Activated CD4-positive, alpha-beta T cell treated with anti-CD3 and anti-CD28 coated beads for 36 hours (primary cell): ENCODE measurements at regions not wholly inside any gene's neighbourhood (a gene's known extent, or its start where the extent isn't known, plus 50 kb on each side); places are given as distances from the start of the nearest gene placed in this dataset.

Experiments used
- ATAC-seq: fragments of 200-7000 bp; cut with Tn5 transposase; one replicate; pipeline ENCODE4 v1.10.0; 2021; ENCODE audit warnings: mild to moderate bottlenecking, moderate library complexity
- CTCF ChIA-PET: fragments of 350-600 bp; sonication (Branson Sonifier 250); formaldehyde crosslinking; loops from one replicate; lab custom pipeline; 2021; ENCODE audit warnings: antibody characterized with exemption; lab: Charles Lee
- POLR2A ChIA-PET: fragments of 350-600 bp; sonication (Branson Sonifier 250); formaldehyde crosslinking; loops from one replicate; lab custom pipeline; 2021; ENCODE audit warnings: antibody characterized with exemption, inconsistent platforms; lab: Charles Lee
- DNase-seq: peaks from one replicate; pipeline ENCODE4 v3.0.0-alpha.2; 2020
- H3K27ac Mint-ChIP-seq: one replicate; pipeline ENCODE4 v1.8.0; 2021; ENCODE audit warnings: mixed read lengths
- H3K27me3 Mint-ChIP-seq: one replicate; pipeline ENCODE4 v1.8.0; 2021; ENCODE audit warnings: mixed read lengths
- H3K36me3 Mint-ChIP-seq: one replicate; pipeline ENCODE4 v1.8.0; 2021; ENCODE audit warnings: low read depth, mixed read lengths
- H3K4me1 Mint-ChIP-seq: one replicate; pipeline ENCODE4 v1.8.0; 2021; ENCODE audit warnings: mixed read lengths
- H3K4me3 Mint-ChIP-seq: one replicate; pipeline ENCODE4 v1.8.0; 2021; ENCODE audit warnings: mild to moderate bottlenecking, moderate library complexity, mixed read lengths
- H3K9me3 Mint-ChIP-seq: one replicate; pipeline ENCODE4 v1.8.0; 2021; ENCODE audit warnings: low read depth, mixed read lengths
- intact Hi-C, 2 experiments: fragments of 100-400 bp; cut with DNase I in 1 of 2; cut with micrococcal nuclease in 1 of 2; formaldehyde crosslinking; loops; one replicate each; pipeline versions ENCODE4 v1.14.2 to v1.15.1; 2022 to 2024; cut with DNase I, micrococcal nuclease

DNA sequence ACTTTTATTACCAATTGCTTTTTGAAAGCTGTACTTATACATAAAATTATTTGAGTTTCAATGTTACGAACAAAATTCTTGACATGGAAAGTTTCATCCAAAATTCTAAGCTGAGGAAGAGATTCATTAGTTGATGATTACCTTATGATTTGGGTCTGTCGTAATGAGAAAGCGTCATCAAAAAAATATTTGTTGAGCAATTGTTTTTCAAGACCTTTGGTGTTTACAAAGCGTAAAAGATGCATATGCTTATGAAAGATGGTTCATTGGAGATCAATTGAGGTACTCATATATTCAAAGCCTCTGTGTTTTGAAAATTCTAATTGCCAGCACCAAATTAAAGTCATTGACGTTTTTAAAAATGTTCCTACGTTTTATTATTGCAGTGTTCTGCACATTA, 110.5 kb upstream of the DOK5 start:
- CTCF ChIA-PET = interaction anchor here (0.7 kb wide), 1 partner anchor 57 kb away, joined by 3 read pairs; no protein-coding TSS in a partner anchor
- Mint-ChIP-seq H3K27ac (no peak overlapping the region), H3K9me3 (no peaks in the 10 kb centered on the region), H3K27me3 (peaks cover 9% of the 10 kb centered on the region), H3K4me3 (no peak overlapping the region), H3K4me1 (peaks cover 4% of the 10 kb centered on the region), H3K36me3 (no peaks in the 10 kb centered on the region)
- no peak for DNase-seq
- POLR2A ChIA-PET = no interaction called here
- ATAC-seq = no peak
- intact Hi-C loops = no loop called here

DNA sequence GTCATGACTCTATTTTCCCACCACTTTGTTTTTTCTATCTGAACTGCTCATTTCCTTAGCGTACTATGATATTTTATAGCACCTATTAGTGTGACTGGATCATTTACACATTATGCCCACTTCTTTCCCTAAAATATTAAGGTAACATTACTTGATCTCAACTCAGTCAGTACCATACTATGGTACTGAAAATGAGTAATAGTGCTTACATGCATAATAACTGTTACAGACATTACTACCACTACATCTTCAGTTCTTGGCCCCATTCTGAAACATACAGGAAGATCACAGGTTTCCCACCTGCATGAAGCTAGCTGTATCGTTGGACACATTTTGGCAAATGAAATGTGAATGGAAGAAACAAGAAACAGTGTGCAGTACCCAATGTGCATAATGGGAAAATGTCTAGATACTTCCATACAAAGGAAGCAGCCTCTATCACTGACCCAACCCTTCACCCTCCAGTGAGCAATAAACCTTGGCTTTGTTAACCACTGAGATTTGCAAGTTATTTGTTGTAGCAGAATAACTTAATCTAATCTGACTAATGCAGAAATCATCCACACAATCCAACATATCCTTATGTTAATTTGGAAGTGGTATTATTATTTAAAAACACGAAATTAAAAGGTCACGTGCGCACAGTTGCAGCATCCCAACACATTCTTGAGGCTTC, 108.6 kb upstream of the DOK5 start:
- DNase-seq = no peak
- CTCF ChIA-PET = no interaction called here
- intact Hi-C loops = no loop called here

DNA sequence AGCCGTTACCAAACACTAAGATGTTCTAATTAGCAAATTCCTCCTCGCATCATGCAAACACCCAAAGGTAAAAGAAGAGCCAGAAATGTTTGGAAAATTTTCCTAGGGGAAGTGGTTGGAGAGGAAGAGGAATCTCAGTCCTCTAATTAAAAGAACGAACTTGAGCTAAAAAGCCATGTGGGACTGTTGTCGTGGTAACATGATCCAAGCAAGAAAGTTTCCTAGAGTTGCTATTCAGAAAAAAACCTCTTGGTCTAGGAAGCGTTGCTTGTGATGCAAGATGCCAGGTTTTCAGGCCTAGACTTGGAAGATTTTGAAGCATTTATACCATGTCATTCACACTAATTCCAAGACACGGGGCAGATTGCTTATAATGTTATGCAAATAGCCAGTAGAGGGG, 106.8 kb upstream of the DOK5 start:
- Mint-ChIP-seq H3K27me3 (peaks cover 12% of the 10 kb centered on the region), H3K36me3 (no peaks in the 10 kb centered on the region), H3K4me3 (no peak overlapping the region), H3K4me1 (peaks cover 4% of the 10 kb centered on the region), H3K9me3 (no peaks in the 10 kb centered on the region), H3K27ac (no peak overlapping the region)
- ATAC-seq (no peak), DNase-seq (no peak)
- CTCF ChIA-PET = interaction anchor here (0.7 kb wide), 1 partner anchor 9 kb away, joined by 3 read pairs; no protein-coding TSS in a partner anchor
- POLR2A ChIA-PET = no interaction called here
- intact Hi-C loops = no loop called here

More for the DNA sequence above, 108.6 kb upstream of the DOK5 start:
- Mint-ChIP-seq H3K4me3 (no peak overlapping the region), H3K9me3 (no peaks in the 10 kb centered on the region), H3K27ac (no peak overlapping the region), H3K27me3 (peaks cover 9% of the 10 kb centered on the region), H3K4me1 (peaks cover 4% of the 10 kb centered on the region), H3K36me3 (no peaks in the 10 kb centered on the region)
- ATAC-seq = no peak
- POLR2A ChIA-PET = no interaction called here

DNA sequence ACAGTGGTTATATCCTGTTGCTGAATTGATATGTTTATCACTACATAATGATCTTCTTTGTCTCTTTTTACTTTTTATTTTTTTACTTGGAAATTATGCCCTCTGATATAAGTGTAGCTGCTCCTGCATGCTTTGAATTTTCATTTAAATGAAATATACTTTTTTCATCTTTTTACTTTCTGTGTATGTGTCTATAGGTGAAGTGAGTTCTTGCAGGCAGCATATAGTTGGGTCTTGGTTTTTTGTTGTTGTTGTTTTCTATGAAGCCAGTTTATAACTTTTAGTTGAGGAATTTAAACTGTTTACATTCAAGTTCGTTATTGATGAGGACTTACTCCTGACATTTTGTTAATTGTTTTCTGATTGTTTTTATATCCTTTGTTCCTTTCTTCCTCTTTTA, 103.1 kb upstream of the DOK5 start:
- CTCF ChIA-PET = no interaction called here
- peaks cover 3% of the 10 kb centered on the region for H3K27me3 Mint-ChIP-seq
- no peak overlapping the region for H3K4me3 Mint-ChIP-seq
- intact Hi-C loops = no loop called here
- H3K27ac Mint-ChIP-seq = no peak overlapping the region
- DNase-seq (no peak), ATAC-seq (no peak)
- POLR2A ChIA-PET = no interaction called here
- H3K9me3 Mint-ChIP-seq = no peaks in the 10 kb centered on the region
- H3K36me3 Mint-ChIP-seq = no peaks in the 10 kb centered on the region
- no peaks in the 10 kb centered on the region for H3K4me1 Mint-ChIP-seq

DNA sequence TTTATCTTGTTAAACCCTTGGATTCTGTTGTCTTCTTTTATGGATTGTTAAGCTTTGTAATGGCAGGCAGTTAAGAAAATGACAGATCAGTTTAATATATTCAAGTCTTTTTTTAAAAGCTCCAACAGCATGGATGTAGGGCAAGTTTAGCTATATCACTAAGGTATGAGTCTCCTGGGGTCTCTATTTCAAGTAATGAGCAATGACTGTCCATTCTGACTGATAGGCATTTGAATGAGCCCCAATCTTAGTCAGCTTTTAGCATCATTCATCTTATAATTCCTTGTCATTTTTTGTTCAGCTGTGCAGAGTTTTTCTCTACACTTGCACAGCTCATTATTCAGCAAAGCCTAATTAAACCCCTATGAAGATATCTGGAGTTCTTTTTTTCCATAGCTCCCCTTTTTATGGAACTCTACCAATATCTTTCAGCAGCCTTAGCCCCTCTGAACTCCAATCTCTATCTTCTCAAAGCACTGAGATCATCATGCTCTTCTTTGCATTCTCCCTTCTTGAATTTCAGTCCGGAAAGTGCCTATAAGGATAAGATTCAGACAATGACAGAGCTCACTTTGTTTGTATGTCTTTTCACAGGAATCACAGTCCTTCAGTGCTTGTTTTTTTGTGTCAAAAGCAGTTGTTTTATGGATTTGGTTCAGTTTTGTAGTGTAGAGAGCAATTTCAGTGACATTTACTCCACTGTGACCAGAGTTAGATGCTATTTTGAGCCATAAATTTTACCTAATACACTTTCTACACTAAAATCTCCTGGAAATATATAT, 97.2 kb upstream of the DOK5 start:
- no peak overlapping the region for H3K4me3 Mint-ChIP-seq
- H3K27me3 Mint-ChIP-seq = peaks cover 16% of the 10 kb centered on the region
- no peaks in the 10 kb centered on the region for H3K4me1 Mint-ChIP-seq
- ChIA-PET CTCF (interaction anchor here (1.0 kb wide), 1 partner anchor 10 kb away, joined by 3 read pairs; no protein-coding TSS in a partner anchor), POLR2A (no interaction called here)
- no peak for DNase-seq
- no peak overlapping the region for H3K27ac Mint-ChIP-seq
- intact Hi-C loops = loop anchor here in 1 of 2 experiments (5.0 kb wide), 1 partner anchor 51 kb away; no protein-coding TSS in a partner anchor
- no peaks in the 10 kb centered on the region for H3K9me3 Mint-ChIP-seq
- no peak for ATAC-seq
- no peaks in the 10 kb centered on the region for H3K36me3 Mint-ChIP-seq

DNA sequence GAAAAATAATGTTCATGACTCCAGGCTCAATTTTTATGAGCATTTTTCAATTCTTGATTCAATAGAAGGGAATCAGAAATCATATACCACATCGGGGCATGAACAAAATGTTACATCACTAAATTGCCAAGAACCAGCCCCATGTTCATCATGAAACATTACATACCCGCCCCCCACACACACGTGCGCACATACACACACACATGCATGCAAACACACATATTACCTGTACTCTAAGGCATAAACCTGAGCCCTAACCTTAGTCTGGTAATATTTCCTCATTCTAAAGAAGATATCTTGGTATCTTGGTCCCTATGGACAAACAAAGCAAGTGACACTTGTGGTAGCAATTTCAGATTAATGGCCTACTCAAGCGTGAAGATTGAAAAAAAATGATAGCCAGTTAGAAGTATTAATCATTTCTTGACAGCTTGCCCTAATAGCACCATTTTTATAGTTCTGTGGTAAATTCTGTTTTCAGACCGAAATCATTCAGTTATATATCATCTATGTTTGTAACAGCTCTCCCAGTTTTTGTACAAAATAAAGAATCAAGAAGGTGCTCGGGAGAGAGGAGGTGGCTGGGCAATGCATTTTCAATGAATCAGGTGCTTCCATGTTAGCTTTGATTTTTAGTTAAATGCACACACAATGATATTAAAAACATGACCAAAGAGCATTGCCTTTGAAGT, 95.4 kb upstream of the DOK5 start:
- no peak for ATAC-seq
- no peaks in the 10 kb centered on the region for H3K36me3 Mint-ChIP-seq
- CTCF ChIA-PET = no interaction called here

DNA sequence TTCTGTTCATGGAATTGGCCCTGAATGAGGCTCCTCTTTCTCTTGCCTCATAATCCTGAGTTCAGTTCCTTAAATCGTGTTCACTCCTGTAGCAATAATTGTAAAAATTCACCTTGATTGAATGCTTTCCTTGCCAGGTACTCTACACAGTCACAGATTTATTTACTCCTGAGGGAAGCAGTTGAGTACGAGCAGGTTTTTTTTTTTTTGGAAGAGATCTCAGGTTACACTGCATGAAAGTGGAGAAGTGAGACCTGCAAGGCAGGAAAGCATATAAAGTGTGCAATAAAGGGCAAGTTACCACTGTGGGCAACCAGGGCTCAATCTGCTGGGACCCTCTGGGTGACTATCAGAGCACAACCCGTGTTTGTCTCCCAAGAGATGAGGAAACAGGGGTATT, 93.0 kb upstream of the DOK5 start:
- no peaks in the 10 kb centered on the region for H3K4me1 Mint-ChIP-seq
- POLR2A ChIA-PET = no interaction called here
- no peak overlapping the region for H3K4me3 Mint-ChIP-seq
- DNase-seq = no peak
- CTCF ChIA-PET = no interaction called here
- H3K9me3 Mint-ChIP-seq = no peaks in the 10 kb centered on the region
- no peak overlapping the region for H3K27ac Mint-ChIP-seq
- no peak for ATAC-seq
- no peaks in the 10 kb centered on the region for H3K36me3 Mint-ChIP-seq
- intact Hi-C loops = no loop called here
- H3K27me3 Mint-ChIP-seq = peaks cover 31% of the 10 kb centered on the region

More for the DNA sequence above, 95.4 kb upstream of the DOK5 start:
- Mint-ChIP-seq H3K27ac (no peak overlapping the region), H3K9me3 (no peaks in the 10 kb centered on the region), H3K4me1 (no peaks in the 10 kb centered on the region), H3K27me3 (peaks cover 28% of the 10 kb centered on the region), H3K4me3 (no peak overlapping the region)
- no peak for DNase-seq
- intact Hi-C loops = loop anchor here in 1 of 2 experiments (5.0 kb wide), 1 partner anchor 53 kb away; no protein-coding TSS in a partner anchor
- POLR2A ChIA-PET = no interaction called here

DNA sequence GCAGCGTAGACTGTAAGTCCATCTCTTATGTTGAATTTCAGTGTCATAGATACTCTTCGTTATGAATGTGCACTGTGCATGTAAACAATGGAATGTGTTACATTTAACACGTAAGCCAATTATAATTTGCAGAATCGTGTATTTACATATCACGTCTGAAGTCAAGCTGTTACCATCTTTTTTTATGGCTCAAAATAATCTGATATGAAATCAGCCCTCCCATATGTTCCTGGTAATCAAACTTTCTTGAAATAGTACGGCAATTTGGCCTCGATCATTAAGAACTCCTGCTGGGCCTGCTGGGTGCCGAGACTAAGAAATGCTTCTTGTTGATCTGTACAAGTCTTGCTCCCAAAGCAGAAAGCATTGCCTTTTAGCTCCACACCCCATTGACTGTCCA, 89.6 kb upstream of the DOK5 start:
- no peak overlapping the region for H3K4me3 Mint-ChIP-seq
- no peak for ATAC-seq
- ChIA-PET CTCF (no interaction called here), POLR2A (no interaction called here)
- H3K27ac Mint-ChIP-seq = no peak overlapping the region
- no peaks in the 10 kb centered on the region for H3K4me1 Mint-ChIP-seq
- H3K9me3 Mint-ChIP-seq = no peaks in the 10 kb centered on the region
- intact Hi-C loops = no loop called here
- H3K27me3 Mint-ChIP-seq = peaks cover 31% of the 10 kb centered on the region
- DNase-seq = no peak
- H3K36me3 Mint-ChIP-seq = no peaks in the 10 kb centered on the region

DNA sequence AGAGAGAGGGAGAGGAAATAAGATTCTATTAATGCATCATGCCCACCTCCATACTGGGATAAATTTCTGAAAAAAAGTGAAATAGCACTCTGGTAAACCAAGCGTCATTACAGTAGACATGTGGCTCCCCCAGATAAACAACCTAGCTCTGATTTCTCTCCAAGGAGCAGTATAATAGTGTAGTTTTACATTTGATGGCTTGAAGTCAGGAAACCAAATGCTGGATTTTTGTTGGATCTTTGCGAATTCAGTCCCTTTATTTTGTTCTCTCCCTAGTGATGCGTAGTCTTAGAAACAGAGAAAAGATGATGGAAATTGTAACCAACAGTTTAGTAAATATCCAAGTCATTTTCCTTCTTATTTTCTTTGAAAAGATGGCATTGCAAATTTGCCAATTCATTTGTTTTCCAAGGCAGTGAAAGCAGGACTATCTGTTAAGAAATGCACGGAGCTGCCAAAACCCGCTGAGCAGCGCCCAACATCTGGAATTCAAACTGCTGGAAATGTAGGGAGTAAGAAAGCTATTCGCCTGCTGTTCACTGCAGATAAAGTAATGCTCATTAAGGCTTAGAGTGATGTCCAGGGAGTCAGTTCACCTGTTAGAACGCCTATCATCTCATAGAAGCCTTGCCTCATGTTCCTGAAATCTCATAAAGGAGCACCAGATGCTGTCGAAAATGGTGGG, 85.7 kb upstream of the DOK5 start:
- no peak overlapping the region for H3K27ac Mint-ChIP-seq
- ATAC-seq = no peak
- H3K36me3 Mint-ChIP-seq = no peaks in the 10 kb centered on the region
- no peak for DNase-seq
- H3K9me3 Mint-ChIP-seq = no peaks in the 10 kb centered on the region
- ChIA-PET POLR2A (no interaction called here), CTCF (no interaction called here)
- intact Hi-C loops = no loop called here
- no peak overlapping the region for H3K4me3 Mint-ChIP-seq
- peaks cover 8% of the 10 kb centered on the region for H3K27me3 Mint-ChIP-seq
- H3K4me1 Mint-ChIP-seq = no peaks in the 10 kb centered on the region

DNA sequence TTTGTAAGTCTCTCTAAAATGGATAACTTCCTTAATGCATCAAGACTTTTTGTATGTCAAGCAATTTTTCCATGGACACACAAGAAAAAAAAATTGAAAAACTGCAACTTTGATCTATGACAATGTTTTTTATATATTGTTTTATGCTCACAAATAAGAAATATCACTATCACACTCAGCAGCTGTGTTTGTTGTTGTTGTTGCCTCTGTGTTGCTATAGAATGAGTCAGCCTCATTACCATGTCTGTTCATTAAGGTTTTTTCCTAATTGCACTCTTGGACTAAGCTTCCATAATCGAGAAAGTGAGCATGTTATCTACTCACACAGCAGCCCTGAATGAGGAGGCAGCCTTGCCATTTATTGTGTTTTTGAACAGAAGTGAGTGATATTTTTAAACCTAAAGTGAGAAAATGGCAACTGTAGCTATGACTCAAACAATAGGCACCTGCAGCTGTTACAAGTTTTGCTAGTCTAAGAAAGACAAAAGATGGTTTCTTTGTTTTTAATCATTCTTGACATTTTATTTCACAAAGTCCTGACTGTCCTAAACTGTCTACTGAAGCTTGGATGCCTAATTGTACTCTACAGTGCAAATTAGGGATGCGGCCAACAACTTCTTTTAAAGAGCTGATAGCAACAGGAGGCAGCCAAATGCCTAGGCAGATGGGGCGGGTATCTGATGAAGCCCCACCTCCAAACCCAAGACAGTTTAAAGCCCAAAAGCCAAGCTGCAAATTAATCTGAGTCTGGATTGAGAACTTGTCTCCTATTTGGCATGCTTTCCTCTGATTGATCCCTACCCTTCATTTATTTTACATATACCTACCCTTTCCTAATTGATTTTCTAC, 77.9 kb upstream of the DOK5 start:
- ChIA-PET CTCF (interaction anchor here (1.4 kb wide), 1 partner anchor 99 kb away, joined by 3 read pairs; no protein-coding TSS in a partner anchor), POLR2A (no interaction called here)
- intact Hi-C loops = no loop called here
- DNase-seq (no peak), ATAC-seq (no peak)
- H3K4me3 Mint-ChIP-seq = no peak overlapping the region
- H3K27ac Mint-ChIP-seq = no peak overlapping the region
- H3K27me3 Mint-ChIP-seq = peaks cover 11% of the 10 kb centered on the region
- H3K36me3 Mint-ChIP-seq = no peaks in the 10 kb centered on the region
- H3K4me1 Mint-ChIP-seq = no peaks in the 10 kb centered on the region
- no peaks in the 10 kb centered on the region for H3K9me3 Mint-ChIP-seq
